ENCODE measurements at regions not wholly inside any gene's neighbourhood (a gene's known extent, or its start where the extent isn't known, plus 50 kb on each side); places are given as distances from the start of the nearest gene placed in this dataset.

DNA sequence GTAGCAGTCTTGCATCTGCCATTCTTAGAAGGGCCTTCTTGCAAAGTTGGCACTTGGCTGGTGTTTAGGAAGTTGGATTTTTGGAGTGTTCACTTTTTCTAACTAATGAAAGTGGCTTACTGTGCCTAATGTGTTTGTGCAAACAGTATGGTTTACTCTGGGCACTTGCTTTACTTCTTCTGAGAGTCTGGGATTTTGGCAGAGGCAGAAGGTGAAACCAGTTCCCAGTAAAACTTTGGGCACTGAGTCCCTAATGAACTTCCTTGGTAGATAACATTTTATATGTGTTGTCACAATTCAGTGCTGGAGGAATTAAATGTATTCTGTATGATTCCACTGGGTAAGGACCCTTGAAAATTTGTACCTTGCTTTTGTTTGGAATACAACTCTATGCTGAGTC, 155.7 kb downstream of the FAM170A start:
- TF ChIP-seq, protein P1, sequence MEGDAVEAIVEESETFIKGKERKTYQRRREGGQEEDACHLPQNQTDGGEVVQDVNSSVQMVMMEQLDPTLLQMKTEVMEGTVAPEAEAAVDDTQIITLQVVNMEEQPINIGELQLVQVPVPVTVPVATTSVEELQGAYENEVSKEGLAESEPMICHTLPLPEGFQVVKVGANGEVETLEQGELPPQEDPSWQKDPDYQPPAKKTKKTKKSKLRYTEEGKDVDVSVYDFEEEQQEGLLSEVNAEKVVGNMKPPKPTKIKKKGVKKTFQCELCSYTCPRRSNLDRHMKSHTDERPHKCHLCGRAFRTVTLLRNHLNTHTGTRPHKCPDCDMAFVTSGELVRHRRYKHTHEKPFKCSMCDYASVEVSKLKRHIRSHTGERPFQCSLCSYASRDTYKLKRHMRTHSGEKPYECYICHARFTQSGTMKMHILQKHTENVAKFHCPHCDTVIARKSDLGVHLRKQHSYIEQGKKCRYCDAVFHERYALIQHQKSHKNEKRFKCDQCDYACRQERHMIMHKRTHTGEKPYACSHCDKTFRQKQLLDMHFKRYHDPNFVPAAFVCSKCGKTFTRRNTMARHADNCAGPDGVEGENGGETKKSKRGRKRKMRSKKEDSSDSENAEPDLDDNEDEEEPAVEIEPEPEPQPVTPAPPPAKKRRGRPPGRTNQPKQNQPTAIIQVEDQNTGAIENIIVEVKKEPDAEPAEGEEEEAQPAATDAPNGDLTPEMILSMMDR (IDR thresholded peaks at IDR 0.05; ENCODE audit: insufficient read depth, low read length, poor library complexity, severe bottlenecking) = no peak
- no peak overlapping the region for H3K4me3 ChIP-seq (ENCODE audit: low read depth, low read length)
- no peak for DNase-seq (ENCODE audit: low read depth)

DNA sequence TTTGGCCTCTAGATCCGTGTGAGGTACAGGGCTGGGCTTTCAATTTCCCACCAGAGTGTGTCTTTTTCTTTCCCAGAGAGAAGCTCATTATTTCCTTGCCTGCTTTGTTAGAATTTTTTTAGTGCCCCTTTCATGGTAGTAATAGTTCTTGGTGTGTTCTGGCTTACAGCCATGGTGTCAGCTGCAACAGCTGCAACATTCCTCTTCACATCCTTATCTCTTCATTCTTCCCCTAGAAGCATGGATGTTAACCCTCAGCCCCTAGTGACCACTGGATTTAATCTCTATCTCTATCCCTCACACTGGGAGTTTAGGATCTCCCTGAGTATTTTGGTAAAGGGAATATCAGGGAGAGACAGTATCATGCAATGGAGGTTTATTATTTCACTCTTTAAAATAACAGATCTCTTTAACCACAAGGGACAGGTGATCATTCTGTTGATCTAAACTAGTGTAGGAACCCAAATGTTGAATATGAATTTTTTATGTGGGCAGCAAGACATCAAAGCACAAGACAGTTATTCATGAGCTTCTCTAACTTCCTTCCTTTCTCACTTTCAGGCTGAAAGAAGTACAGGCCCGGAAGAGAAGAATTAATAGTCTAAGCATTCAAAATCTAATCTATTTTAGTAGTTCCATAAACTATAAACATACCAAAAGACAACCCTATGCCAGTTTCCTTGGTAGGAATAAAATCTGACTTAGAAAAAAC, 160.2 kb downstream of the FAM170A start:
- DNase-seq (ENCODE audit: low read depth) = no peak
- no peak overlapping the region for H3K4me3 ChIP-seq (ENCODE audit: low read depth, low read length)
- no peaks in the 10 kb centered on the region for H3K27me3 ChIP-seq (ENCODE audit: control insufficient read depth, insufficient read depth, low read length)
- TF ChIP-seq, protein P1 (IDR thresholded peaks at IDR 0.05; ENCODE audit: insufficient read depth, low read length, poor library complexity, severe bottlenecking) = no peak
- H3K36me3 ChIP-seq (ENCODE audit: control insufficient read depth, insufficient read depth, low read length) = no peaks in the 10 kb centered on the region

More for the DNA sequence above, 155.7 kb downstream of the FAM170A start:
- Histone ChIP-seq H3K27me3 (ENCODE audit: control insufficient read depth, insufficient read depth, low read length) (no peaks in the 10 kb centered on the region), H3K36me3 (ENCODE audit: control insufficient read depth, insufficient read depth, low read length) (no peaks in the 10 kb centered on the region)

- H3K4me3 ChIP-seq (ENCODE audit: low read depth, low read length) = no peak overlapping the region
- DNase-seq (ENCODE audit: low read depth) = no peak
- H3K27me3 ChIP-seq (ENCODE audit: control insufficient read depth, insufficient read depth, low read length) = no peaks in the 10 kb centered on the region
- H3K36me3 ChIP-seq (ENCODE audit: control insufficient read depth, insufficient read depth, low read length) = no peaks in the 10 kb centered on the region
- TF ChIP-seq, protein P1 (IDR thresholded peaks at IDR 0.05; ENCODE audit: insufficient read depth, low read length, poor library complexity, severe bottlenecking) = no peak
Observed at GRCh38 chr5:119792161-119792799, 162.9 kb downstream of the FAM170A start.

GRCh38 chr5:119795768-119796167, 166.4 kb downstream of the FAM170A start:
- DNase-seq (ENCODE audit: low read depth) = no peak

GRCh38 chr5:119801570-119801969, 172.2 kb downstream of the FAM170A start:
- Histone ChIP-seq H3K27me3 (ENCODE audit: control insufficient read depth, insufficient read depth, low read length) (no peaks in the 10 kb centered on the region), H3K36me3 (ENCODE audit: control insufficient read depth, insufficient read depth, low read length) (no peaks in the 10 kb centered on the region), H3K4me3 (ENCODE audit: low read depth, low read length) (no peak overlapping the region)
- TF ChIP-seq, protein P1 (IDR thresholded peaks at IDR 0.05; ENCODE audit: insufficient read depth, low read length, poor library complexity, severe bottlenecking) = no peak
- no peak for DNase-seq (ENCODE audit: low read depth)

More at GRCh38 chr5:119795768-119796167, 166.4 kb downstream of the FAM170A start:
- TF ChIP-seq, protein P1 (IDR thresholded peaks at IDR 0.05; ENCODE audit: insufficient read depth, low read length, poor library complexity, severe bottlenecking) = no peak
- H3K4me3 ChIP-seq (ENCODE audit: low read depth, low read length) = no peak overlapping the region
- no peaks in the 10 kb centered on the region for H3K36me3 ChIP-seq (ENCODE audit: control insufficient read depth, insufficient read depth, low read length)
- no peaks in the 10 kb centered on the region for H3K27me3 ChIP-seq (ENCODE audit: control insufficient read depth, insufficient read depth, low read length)

Measured in kidney epithelial cell (primary cell).